Glomerular visceral epithelial cell (primary cell): ENCODE measurements at regions not wholly inside any gene's neighbourhood (a gene's known extent, or its start where the extent isn't known, plus 50 kb on each side); places are given as distances from the start of the nearest gene placed in this dataset.

Experiments used
- DNase-seq: peaks from one replicate; pipeline ENCODE4 v3.0.0-alpha.2; 2016; ENCODE audit errors: extremely low spot score

DNA sequence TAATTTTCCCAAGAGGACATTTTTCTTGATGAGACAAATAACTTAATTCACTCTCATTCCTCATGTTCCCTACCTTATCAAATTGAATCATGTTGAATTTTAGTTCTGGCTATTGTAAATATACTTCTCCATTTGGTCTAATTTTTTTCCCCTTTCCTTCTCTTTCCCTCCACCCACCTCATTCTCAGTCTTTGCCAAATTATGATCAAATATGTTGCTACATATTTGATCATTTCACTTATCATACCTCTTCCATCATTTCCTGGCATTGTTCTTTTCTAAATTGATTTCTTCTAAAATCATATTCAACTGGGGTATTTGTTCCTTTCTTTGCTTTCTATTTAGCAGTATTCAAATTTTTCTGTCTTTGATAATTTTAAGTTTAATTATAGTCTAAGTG lies 52.3 kb downstream of the HDGFL1 start:
- no peak for DNase-seq

DNA sequence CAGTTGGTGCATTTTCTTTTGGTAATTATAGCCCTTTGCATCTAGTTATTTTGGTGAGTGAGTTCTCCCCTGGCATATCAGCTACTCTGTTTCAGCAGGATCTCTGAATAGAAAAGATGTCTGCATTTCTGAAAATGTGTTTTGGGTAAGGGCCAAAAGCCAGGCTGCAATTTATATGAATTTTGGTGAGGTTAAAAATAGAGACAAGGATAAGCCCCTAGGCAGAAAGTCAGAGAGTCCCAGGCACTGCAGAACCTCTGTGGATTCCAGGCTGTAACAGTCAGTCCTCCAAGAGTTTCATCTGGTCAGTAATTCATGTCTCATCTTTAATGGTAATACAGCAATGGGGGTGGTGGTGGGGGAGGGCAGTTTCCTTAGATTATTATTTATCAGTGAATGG lies 53.0 kb downstream of the HDGFL1 start:
- no peak for DNase-seq

DNA sequence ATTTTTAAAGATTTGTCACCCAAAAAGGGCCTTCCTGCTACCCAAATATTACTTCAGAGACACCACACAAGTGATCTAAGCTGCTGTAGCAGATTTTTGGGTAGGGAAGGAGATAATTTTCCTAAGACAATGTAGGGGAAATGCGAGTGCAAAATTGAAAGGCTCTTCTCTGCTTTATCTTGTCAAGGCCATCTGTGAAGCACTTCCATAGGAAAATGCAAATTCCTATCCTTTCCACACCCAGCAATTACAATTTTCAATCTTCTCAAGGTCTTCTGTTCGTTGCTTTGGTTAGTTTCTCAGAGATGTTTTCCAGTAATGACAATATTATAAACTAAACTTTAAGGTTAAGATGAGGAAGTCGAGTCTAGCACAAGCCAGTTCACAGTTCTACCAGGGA lies 53.4 kb downstream of the HDGFL1 start:
- no peak for DNase-seq

DNA sequence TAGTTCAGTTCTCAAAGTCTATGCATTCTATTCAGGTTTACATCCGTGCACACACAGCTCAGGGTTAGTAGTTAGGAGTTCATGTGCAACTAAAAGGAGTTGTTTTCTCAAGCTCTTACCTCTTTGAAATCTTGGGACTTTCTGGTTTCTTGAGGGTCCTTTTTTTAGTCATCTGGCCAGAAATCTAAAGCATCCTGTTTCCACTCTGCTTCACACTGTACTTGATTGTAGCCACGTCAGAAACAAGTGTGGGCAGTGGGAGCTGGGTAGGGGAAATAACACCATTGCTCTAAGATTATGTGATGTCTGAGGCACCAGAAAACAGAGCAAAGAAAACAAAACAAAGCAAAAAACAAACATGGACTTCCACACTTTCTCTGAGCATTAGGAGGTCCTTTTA lies 58.3 kb downstream of the HDGFL1 start:
- DNase-seq: no peak

DNA sequence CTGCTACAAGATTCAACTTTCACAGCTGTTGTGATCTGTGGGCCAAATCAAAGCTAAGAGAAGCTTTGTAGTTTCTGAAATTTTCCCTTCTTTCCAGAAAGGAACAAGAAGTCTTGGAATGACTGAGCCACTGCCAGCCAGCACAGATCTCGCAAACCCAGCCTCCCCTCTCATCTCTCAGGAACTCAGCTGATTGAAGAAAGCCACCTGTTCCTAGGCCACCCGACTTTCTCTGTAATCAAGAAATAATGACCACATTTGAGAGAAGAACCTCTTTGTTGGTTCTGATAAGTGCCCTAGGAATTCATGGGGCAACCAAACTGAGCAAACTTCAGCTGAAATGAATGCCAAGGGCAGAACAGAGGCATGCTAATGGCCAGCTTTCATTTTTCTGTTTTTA lies 61.7 kb downstream of the HDGFL1 start:
- DNase-seq: no peak

DNA sequence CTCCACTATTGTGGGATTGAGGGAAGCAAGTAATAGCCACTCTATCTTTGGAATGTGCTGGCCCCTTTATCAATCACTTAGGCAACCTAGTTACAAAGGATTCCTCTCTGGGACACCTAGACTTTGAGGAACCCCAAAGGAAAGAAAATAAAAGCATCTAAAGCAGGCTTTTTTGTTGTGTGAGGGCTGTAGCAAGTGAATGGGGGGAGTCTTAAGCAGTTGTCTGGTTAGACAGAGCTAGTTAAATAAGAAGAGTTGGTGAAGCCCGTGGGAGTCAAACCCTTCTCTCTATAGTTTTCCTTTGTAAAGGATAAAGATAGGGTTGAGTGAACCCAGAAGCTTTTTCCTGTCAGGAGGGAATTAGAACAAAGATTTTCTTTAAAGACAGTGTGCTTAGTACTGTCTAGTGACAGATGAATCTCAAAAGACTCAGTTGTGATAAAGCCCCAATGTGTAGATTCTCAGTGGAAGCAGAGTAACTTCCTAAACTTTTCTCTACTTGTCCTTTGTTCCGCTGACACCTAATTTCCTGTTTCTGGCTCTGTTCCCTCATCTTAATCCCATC lies 63.3 kb downstream of the HDGFL1 start:
- DNase-seq: no peak

DNA sequence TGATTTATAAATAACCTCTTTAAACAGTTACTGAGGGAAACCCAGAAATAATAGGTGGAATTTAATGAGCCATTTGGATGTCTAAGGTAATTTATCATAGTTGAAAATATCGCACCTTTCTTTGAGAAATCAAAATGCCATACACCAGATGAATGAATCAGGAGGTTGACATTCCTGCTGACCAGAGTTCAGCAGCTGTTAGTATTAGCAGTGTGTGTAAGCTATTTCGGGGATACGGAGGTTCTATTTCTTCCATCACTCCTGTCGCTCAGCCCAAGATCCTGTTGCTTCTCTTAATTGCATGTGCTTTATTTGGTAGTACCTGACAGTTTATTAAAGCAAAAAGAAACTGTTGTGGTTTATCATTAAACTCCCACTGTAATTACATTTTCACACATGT lies 67.1 kb downstream of the HDGFL1 start:
- DNase-seq: no peak

DNA sequence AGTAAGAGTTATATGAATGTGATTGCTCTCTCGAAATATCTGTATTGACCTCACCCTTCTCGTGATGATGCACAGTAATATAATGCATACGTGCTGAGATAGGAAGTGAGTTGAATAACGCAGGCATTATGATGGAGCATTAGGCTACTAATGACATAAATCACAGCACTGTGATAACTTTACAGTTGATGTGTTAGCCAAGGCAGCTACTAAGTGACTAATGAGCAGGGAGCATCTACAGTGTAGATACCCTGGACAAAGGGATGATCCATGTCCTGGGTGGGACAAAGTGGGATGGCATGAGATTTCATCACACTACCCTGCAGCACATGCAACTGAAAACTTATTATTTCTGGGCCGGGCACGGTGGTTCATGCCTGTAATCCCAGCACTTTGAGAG lies 68.4 kb downstream of the HDGFL1 start:
- DNase-seq: no peak

DNA sequence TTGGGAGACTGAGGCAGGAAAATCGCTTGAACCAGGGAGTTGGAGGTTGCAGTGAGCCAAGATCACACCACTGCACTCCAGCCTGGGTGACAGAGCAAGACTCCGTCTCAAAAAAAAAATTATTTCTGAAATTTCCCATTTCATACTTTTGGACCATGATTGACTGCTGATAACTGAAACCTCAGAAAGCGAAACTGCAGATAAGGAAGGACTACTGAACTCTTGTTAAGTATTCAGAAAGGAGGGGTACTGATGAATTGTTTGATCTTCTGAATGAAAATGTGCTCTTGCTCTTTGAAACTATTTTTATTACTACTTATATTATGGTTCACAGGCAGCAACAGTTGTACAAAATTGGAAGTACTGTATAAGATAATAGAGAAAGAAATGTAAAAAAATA lies 69.0 kb downstream of the HDGFL1 start:
- no peak for DNase-seq

DNA sequence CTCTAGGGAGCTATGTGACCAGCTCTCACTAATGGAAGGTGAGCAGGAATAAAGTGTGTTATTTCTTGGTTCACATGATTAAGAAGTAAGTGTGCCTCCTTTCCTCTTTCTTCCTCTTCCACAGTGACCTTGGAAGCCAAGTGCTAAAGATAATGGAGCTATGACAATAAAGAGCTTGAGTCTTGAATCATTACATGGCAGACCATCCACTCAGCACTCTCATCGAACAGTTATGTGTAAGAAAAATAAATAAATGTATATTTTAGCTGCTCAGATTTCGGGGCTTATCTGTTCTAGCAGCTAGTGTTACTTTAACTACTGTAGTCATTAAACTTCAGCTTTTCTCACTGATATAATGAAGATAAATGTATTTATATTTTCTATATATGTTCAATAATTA lies 72.9 kb downstream of the HDGFL1 start:
- DNase-seq: no peak

DNA sequence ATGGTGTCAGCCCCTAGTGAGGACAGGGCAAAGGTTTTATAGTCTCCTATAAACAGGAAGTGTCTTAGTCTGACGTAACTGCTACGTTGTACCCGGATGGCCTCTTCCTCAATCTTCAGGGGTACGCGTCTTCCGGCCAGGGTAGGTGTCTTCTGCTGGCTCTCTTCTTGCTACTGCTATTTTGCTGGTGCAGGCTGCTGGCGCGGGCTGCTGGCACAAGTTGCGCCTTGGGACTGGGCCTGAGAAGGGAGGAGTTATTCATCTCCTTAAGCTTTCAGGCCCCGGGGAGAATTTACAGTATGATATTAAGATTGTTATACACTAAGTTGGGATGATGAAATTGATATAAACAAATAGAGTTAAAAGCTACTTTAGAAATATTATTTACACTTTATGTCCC lies 74.4 kb downstream of the HDGFL1 start:
- DNase-seq: no peak

DNA sequence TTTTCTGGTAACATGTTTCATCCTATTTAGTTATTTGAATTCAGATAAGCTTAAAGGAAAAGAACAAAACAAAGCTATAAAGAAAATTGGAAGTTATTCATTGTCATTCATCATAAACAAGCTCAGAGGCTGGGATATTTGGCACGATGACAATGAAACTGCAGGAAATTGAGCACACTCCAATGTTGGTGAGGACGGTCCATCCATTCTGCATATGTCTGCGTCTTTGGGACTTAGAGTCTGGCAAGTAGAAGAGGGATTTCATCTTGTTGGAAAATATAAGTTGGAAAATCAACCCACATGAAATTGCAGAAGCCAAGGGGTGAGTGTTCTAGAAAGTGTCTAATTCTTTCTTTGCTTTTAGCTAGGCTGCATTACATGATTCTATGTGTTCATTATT lies 78.4 kb downstream of the HDGFL1 start:
- no peak for DNase-seq

DNA sequence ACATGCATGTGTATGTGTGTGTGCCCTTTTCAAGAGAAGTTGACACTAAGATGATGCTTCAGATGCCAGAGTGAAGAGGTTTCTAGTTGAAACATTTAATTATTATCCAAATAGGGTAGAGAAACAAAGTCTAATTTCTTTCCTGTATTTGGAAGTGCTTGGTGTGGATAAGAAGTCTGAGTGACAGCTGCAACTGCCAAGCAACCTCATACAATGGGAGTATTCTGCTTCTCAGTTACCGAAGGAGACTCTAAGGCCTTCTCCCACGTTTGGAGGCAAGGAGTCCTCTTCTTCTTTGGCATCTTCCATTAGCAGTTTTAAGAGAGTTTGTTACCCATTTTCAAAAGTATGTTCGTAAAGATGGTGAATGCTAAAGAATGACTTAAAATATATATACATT lies 82.4 kb downstream of the HDGFL1 start:
- DNase-seq: no peak

DNA sequence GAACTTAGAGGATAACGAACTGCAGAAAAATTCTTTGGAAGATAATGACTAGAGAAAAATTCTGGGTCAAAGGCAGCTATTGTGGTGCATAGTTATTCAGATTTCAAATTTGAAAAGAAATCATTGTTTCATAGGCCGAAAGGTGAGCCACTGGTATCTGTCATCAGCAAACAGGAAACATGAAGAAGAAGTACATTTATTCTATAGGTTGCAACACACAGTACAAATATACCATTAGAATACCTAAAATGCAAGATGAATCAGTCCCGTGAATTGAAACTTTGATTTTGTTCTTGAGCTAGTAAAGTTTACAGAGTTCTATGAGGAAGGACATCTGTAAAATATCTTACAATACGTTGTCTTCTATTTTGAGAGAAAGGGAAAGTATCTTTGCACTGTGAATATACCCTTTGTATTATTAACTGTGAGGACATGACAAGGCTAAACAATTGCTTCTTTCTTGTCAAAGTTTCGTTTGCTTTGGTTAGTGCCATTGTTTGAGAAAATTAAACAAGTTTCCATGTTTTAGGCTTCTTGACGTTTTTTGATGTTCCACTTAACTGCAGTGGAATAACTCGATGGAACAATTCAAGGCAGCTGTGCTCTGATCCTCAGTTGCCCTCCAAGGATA lies 84.7 kb downstream of the HDGFL1 start:
- no peak for DNase-seq

DNA sequence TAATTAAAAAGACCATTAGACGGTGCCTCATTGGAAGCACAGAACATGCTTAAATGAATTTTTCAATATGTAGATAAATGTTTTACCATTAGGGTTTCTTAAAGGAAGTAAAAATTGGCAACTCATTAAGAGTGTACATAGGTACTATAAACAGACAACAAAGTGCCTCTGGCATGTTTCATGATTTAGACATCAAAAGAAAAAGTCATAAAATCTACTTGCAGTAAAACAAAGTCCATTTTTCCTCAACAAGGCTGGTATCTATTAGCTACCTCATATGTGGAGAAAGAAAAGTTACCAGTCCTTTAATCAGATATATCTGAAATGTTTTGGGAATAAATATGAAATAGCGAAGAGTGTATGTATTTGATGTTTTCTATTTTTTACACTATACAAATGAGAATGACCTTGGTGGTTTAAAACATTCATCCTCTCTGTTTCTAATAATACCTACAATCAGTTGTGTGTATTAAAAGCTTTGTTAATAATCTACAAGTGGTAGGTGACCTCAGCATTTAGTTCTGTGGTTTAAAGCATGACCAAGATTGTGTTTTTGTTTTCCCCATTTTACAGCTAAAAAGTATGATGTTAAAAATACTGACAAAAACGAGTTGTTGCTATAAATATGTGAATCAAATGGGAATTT lies 87.5 kb downstream of the HDGFL1 start:
- DNase-seq: no peak

DNA sequence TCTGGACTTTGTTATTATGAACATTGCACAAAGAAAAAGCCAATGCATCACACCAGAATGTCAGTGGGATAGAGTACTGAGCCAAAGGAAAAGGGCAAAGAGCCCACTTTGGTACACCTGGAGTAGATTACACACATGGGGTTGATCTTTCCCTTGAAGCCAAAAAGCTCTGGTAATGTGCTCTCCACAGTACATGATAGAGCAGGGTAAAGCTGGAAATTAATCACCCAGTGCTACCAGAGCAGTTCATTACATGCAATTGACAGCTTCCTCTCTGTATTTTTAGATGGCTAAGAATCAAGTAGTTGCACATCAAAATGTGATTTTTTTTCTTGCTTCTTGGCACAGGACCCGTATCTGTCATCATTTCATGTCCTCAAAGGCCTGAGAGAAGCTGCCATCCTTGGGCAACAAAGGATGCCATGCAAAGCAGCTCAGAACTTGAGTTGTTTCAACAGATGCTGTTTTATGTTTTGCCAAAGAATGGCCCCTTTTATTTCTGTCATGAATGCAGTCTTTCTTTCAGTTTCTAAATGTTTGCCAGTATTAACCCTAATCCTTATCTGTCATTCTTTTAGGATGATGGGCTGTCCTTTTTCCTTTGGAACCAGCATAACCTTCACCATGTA lies 88.1 kb downstream of the HDGFL1 start:
- DNase-seq: no peak

DNA sequence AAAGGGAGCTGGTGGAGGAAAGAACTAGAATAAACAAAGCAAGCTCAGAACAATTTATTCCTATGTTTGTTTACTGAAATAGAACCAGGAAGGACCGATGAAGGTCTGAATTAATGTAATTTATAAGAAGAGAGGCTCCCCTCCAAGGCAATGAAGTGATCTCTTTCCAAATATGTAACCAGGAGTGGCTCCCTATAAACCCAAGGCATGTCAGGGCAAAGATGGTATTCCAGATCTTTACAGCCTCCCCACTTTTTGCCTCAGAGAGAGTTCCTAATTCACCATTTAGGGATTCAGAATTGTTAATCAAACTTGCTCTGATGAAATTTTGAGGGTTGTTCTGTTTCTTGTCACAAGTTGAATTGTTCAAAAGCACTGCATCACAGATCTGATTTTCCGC lies 88.8 kb downstream of the HDGFL1 start:
- no peak for DNase-seq

DNA sequence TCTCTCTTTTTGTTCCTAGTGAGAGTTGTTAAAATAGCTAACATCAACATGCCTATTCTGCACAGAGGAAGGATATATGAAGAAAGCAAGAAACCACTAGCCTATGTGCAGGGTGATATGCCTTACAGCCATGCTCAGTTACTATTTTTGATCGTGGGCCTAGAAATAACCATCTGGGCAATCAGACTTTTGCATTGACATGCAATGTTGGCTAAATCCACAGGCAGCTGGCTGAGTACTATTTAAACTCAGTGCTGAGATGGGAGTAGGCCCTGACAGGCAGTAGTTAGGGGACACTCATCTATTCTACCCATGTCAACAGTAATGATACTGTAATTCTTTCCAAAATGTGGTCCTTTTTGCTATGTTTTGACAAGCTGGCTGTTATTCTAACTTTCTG lies 89.6 kb downstream of the HDGFL1 start:
- no peak for DNase-seq

DNA sequence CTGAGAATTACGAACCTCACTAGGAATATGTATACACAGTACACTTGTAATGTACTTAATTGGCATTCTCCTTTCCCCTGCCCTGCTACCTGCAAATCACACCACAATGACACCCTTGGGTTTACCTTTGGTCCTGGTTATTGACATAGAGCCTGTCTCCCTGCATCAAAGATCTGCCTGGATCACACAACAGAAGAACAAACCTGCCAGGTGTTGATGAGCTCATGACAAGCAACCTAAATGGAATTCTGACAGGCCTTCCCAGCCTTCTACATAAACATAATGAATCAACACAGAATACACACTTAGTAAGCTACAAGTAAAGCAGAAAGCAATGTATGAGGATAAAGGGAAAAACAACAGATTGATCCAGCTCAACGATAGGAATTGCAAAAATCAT lies 95.6 kb downstream of the HDGFL1 start:
- DNase-seq: no peak

DNA sequence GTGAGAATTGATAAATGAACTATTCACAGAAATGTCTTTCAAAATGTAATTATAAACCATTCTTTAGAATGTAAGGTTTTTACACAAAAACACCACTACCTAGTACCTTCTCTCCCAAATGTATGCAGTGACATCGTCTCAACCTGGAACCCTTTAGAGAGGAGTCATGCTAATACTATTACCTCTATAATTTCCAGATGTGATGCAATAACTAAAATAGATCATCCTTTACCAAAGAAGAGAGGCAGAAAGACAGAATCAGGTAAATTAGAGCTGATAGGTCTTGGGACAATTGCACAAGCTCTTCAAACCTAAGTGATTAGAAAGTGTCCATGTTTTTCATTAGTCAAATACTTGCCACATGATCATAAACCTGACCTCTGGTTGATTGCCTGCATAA lies 96.7 kb downstream of the HDGFL1 start:
- no peak for DNase-seq

DNA sequence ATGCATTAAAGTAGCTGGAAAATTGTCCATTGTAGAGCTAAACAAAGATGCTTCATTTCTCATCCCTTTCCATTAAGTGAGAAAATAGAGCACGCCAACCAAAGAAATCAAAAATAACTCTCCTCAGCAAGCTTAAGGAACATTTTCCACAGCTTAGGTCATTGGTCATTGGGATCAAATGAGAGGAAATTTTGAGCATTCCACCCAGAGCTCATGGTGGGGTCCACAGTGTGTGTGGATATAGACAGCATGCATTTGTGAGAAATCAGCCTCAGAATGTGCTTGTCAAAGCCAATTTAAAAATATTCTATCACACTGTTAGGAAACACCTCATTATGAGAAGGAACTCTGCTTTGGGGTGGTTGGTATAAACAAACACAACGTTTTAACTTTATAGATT lies 97.2 kb downstream of the HDGFL1 start:
- DNase-seq: no peak

DNA sequence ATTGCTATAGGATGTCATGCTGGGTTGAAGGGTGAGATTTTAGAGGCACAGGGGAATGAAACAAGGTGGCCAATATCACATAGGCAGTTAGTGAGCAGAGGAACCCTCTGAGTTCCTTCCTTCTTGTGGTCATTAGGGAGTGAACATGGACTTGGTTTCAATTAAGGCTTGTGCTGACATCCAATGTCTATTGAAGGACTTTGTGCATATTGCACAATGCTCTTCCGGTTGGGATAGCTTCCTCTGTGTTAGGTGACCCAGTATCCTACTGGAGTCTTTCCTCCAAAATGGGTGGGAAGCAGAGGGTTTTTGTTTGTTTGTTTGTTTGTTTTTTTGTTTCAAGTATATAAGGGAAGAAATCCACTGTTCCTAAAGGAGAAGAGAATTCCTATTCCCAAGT lies 98.5 kb downstream of the HDGFL1 start:
- no peak for DNase-seq

DNA sequence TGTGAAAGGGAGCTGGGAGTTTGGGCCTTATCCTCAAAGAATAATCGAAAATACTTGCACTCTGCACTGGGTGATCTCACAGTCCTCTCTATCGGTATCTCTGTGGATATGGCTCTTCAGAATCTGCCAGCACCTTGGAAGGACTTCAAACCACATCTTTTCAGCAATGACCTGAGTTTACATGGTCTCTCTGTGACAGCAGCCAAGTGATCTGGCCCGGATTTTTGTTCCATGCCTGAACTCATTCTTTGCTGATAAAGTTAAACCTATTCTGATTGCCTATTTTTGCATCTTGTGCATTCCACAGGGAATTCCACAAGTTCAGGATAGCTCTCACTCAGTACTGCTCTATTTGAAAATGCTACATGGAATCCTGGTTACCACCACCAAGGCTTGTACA lies 98.9 kb downstream of the HDGFL1 start:
- no peak for DNase-seq
